Fibroblast of gingiva (primary cell): ENCODE measurements at regions not wholly inside any gene's neighbourhood (a gene's known extent, or its start where the extent isn't known, plus 50 kb on each side); places are given as distances from the start of the nearest gene placed in this dataset.
"Not testable (repeated sequence)": the region's sequence is repeated elsewhere in the genome, so short reads cannot be mapped to it uniquely, and the experiment has no call there.

ENCODE experiments used
- DNase-seq: peaks from one replicate; pipeline ENCODE4 v3.0.0-alpha.2; 2011; ENCODE audit warnings: low read depth

GRCh38 chr2:139704606-139705005 is 924.4 kb upstream of the NXPH2 start:
- DNase-seq = no peak

- DNase-seq = no peak
Observed at GRCh38 chr2:139694327-139694726, 914.1 kb upstream of the NXPH2 start.

- no peak for DNase-seq
Observed at GRCh38 chr2:139686205-139686604, 906.0 kb upstream of the NXPH2 start.

- DNase-seq = no peak
Observed at GRCh38 chr2:139685090-139685983, 905.1 kb upstream of the NXPH2 start.

GRCh38 chr2:139684286-139684860 is 904.2 kb upstream of the NXPH2 start:
- DNase-seq = no peak

- no peak for DNase-seq
Observed at GRCh38 chr2:139674577-139674976, 894.4 kb upstream of the NXPH2 start.

- not testable (repeated sequence) for DNase-seq
Observed at GRCh38 chr2:139673447-139673846, 893.3 kb upstream of the NXPH2 start.

- DNase-seq = no peak
Observed at GRCh38 chr2:139669675-139670074, 889.5 kb upstream of the NXPH2 start.

GRCh38 chr2:139652385-139652784 is 872.2 kb upstream of the NXPH2 start:
- no peak for DNase-seq

- DNase-seq = no peak
Observed at GRCh38 chr2:139645617-139646016, 865.4 kb upstream of the NXPH2 start.

GRCh38 chr2:139643139-139643538 is 862.9 kb upstream of the NXPH2 start:
- no peak for DNase-seq

GRCh38 chr2:139631966-139632365 is 851.8 kb upstream of the NXPH2 start:
- DNase-seq = no peak

GRCh38 chr2:139628931-139629330 is 848.7 kb upstream of the NXPH2 start:
- no peak for DNase-seq

GRCh38 chr2:139626128-139626527 is 845.9 kb upstream of the NXPH2 start:
- no peak for DNase-seq

- DNase-seq = no peak
Observed at GRCh38 chr2:139622691-139623090, 842.5 kb upstream of the NXPH2 start.

- no peak for DNase-seq
Observed at GRCh38 chr2:139617747-139618146, 837.6 kb upstream of the NXPH2 start.

GRCh38 chr2:139613264-139613663 is 833.1 kb upstream of the NXPH2 start:
- no peak for DNase-seq

- no peak for DNase-seq
Observed at GRCh38 chr2:139610512-139610911, 830.3 kb upstream of the NXPH2 start.

GRCh38 chr2:139609109-139609508 is 828.9 kb upstream of the NXPH2 start:
- DNase-seq = no peak

GRCh38 chr2:139605668-139606067 is 825.5 kb upstream of the NXPH2 start:
- no peak for DNase-seq

- no peak for DNase-seq
Observed at GRCh38 chr2:139600166-139600565, 820.0 kb upstream of the NXPH2 start.

GRCh38 chr2:139585101-139585500 is 804.9 kb upstream of the NXPH2 start:
- DNase-seq = no peak

GRCh38 chr2:139574371-139574770 is 794.2 kb upstream of the NXPH2 start:
- DNase-seq = no peak

GRCh38 chr2:139556789-139557188 is 776.6 kb upstream of the NXPH2 start:
- no peak for DNase-seq
